NOMO-1 (cell line): ENCODE measurements at regions not wholly inside any gene's neighbourhood (a gene's known extent, or its start where the extent isn't known, plus 50 kb on each side); places are given as distances from the start of the nearest gene placed in this dataset.

Experiments used
- DNase-seq, 2 experiments: peaks; one replicate each; lab custom pipeline; 2025; ENCODE audit not compliant: unreplicated experiment in 2 of 2; lab: John Stamatoyannopoulos, UW

GRCh38 chr12:127635838-127636237, 631.1 kb upstream of the TMEM132C start:
- DNase-seq, result no peak

- DNase-seq, result no peak
These were observed 630.1 kb upstream of the TMEM132C start for GRCh38 chr12:127636882-127637281.

- no peak for DNase-seq
These were observed 626.6 kb upstream of the TMEM132C start for GRCh38 chr12:127640181-127640886.

- no peak for DNase-seq
These were observed 624.8 kb upstream of the TMEM132C start for GRCh38 chr12:127642208-127642607.

GRCh38 chr12:127648321-127648720, 618.6 kb upstream of the TMEM132C start:
- DNase-seq, result no peak

- DNase-seq, result no peak
These were observed 617.0 kb upstream of the TMEM132C start for GRCh38 chr12:127649961-127650360.

GRCh38 chr12:127650626-127651025, 616.3 kb upstream of the TMEM132C start:
- DNase-seq, result no peak

GRCh38 chr12:127652281-127652680, 614.7 kb upstream of the TMEM132C start:
- DNase-seq, result no peak

- no peak for DNase-seq
These were observed 612.5 kb upstream of the TMEM132C start for GRCh38 chr12:127654383-127654985.

GRCh38 chr12:127655691-127656090, 611.3 kb upstream of the TMEM132C start:
- no peak for DNase-seq

GRCh38 chr12:127656266-127656665, 610.7 kb upstream of the TMEM132C start:
- DNase-seq, result no peak

- DNase-seq, result no peak
These were observed 609.9 kb upstream of the TMEM132C start for GRCh38 chr12:127657036-127657435.

- no peak for DNase-seq
These were observed 606.0 kb upstream of the TMEM132C start for GRCh38 chr12:127660961-127661360.

GRCh38 chr12:127663716-127664115, 603.3 kb upstream of the TMEM132C start:
- no peak for DNase-seq

- no peak for DNase-seq
These were observed 602.1 kb upstream of the TMEM132C start for GRCh38 chr12:127664901-127665300.

GRCh38 chr12:127667131-127667685, 599.8 kb upstream of the TMEM132C start:
- DNase-seq, result no peak

GRCh38 chr12:127670294-127670693, 596.7 kb upstream of the TMEM132C start:
- no peak for DNase-seq

GRCh38 chr12:127670796-127671195, 596.2 kb upstream of the TMEM132C start:
- DNase-seq, result no peak

GRCh38 chr12:127675936-127676335, 591.0 kb upstream of the TMEM132C start:
- DNase-seq, result no peak

- DNase-seq, result peak; percentile 10 to 21
These were observed 589.3 kb upstream of the TMEM132C start for GRCh38 chr12:127677537-127678131.

GRCh38 chr12:127678945-127679344, 588.0 kb upstream of the TMEM132C start:
- no peak for DNase-seq

GRCh38 chr12:127680516-127680915, 586.5 kb upstream of the TMEM132C start:
- DNase-seq, result peak; percentile 14 to 27
